ENCODE measurements at regions not wholly inside any gene's neighbourhood (a gene's known extent, or its start where the extent isn't known, plus 50 kb on each side); places are given as distances from the start of the nearest gene placed in this dataset.
"Not testable (repeated sequence)": the region's sequence is repeated elsewhere in the genome, so short reads cannot be mapped to it uniquely, and the experiment has no call there.

GRCh38 chr2:109692831-109693230, 78.7 kb downstream of the SOWAHC start:
- not testable (repeated sequence) for TF ChIP-seq POLR2A (IDR thresholded peaks at IDR 0.05)
- TF ChIP-seq, protein P1, sequence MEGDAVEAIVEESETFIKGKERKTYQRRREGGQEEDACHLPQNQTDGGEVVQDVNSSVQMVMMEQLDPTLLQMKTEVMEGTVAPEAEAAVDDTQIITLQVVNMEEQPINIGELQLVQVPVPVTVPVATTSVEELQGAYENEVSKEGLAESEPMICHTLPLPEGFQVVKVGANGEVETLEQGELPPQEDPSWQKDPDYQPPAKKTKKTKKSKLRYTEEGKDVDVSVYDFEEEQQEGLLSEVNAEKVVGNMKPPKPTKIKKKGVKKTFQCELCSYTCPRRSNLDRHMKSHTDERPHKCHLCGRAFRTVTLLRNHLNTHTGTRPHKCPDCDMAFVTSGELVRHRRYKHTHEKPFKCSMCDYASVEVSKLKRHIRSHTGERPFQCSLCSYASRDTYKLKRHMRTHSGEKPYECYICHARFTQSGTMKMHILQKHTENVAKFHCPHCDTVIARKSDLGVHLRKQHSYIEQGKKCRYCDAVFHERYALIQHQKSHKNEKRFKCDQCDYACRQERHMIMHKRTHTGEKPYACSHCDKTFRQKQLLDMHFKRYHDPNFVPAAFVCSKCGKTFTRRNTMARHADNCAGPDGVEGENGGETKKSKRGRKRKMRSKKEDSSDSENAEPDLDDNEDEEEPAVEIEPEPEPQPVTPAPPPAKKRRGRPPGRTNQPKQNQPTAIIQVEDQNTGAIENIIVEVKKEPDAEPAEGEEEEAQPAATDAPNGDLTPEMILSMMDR (IDR thresholded peaks at IDR 0.05): not testable (repeated sequence)

Measured in lower leg skin (tissue), 3 donors.